Sigmoid colon (tissue), 3 donors: ENCODE measurements at regions not wholly inside any gene's neighbourhood (a gene's known extent, or its start where the extent isn't known, plus 50 kb on each side); places are given as distances from the start of the nearest gene placed in this dataset.

Experiments used
- CTCF ChIP-seq, 4 experiments: fragments of 450-650 bp in 3 of 4; fragments of 200-600 bp in 1 of 4; IDR thresholded peaks; one replicate each; pipeline ENCODE4 v1.5.1; 2016 to 2019; ENCODE audit warnings: antibody characterized with exemption in 4 of 4, mild to moderate bottlenecking in 3 of 4, moderate library complexity in 2 of 4
- POLR2A ChIP-seq, 2 donors: fragments of 450-650 bp; IDR thresholded peaks; one replicate each; pipeline ENCODE4 v1.6.1; 2016; ENCODE audit warnings: antibody characterized with exemption in 2 of 2, mild to moderate bottlenecking in 2 of 2, moderate library complexity in 2 of 2

- TF ChIP-seq CTCF (IDR thresholded peaks at IDR 0.05) (no peak), POLR2A (IDR thresholded peaks at IDR 0.05) (no peak)
These were observed 115.3 kb downstream of the ZNF33B start for GRCh38 chr10:42523098-42523497.
